ENCODE measurements at regions not wholly inside any gene's neighbourhood (a gene's known extent, or its start where the extent isn't known, plus 50 kb on each side); places are given as distances from the start of the nearest gene placed in this dataset.

GRCh38 chr17:79146562-79146961 lies 71.9 kb downstream of the ENGASE start:
- no peak for DNase-seq (ENCODE audit: extremely low spot score)

DNA sequence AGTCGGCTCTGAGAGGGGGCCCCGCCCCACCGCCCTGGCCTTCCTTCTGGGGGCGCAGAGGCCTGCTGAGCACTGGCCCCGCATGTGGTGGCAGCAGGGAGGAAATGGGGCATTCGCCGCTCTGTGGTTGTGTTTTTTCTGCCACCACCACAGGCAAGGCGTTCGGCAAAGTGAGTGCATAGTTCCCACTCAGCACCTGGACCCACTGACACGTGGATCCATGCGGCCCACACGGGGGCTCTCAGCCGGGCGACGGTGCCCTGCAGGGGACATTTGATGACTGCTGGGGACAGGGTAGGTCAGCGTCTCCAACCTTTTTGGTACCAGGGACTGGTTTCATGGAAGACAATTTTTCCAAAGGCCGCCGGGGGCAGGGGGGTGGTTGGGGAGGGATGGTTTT lies 70.9 kb downstream of the ENGASE start:
- ChIA-PET POLR2A (no interaction called here), CTCF (no interaction called here)
- TF ChIP-seq TARDBP (IDR thresholded peaks at IDR 0.05), result no peak
- no peak for TF ChIP-seq CTBP1 (IDR thresholded peaks at IDR 0.05; ENCODE audit: borderline replicate concordance)
- TF ChIP-seq BHLHE40 (IDR thresholded peaks at IDR 0.05; ENCODE audit: borderline replicate concordance), result no peak
- TF ChIP-seq LEF1 (IDR thresholded peaks at IDR 0.05; ENCODE audit: borderline replicate concordance), result no peak
- TF ChIP-seq ARNT (IDR thresholded peaks at IDR 0.05), result no peak
- TF ChIP-seq FOXM1 (IDR thresholded peaks at IDR 0.05; ENCODE audit: borderline replicate concordance), result no peak
- TF ChIP-seq NFRKB (IDR thresholded peaks at IDR 0.05), result no peak
- no peak for TF ChIP-seq FOXK2 (IDR thresholded peaks at IDR 0.05)
- no peak for TF ChIP-seq SP1 (IDR thresholded peaks at IDR 0.05)
- TF ChIP-seq HDGF (IDR thresholded peaks at IDR 0.05; ENCODE audit: borderline replicate concordance), result no peak
- TF ChIP-seq SUZ12 (IDR thresholded peaks at IDR 0.05), result no peak
- TF ChIP-seq ELF4 (IDR thresholded peaks at IDR 0.05), result no peak
- no peak for TF ChIP-seq FOXA1 (IDR thresholded peaks at IDR 0.05)
- TF ChIP-seq, protein P1, sequence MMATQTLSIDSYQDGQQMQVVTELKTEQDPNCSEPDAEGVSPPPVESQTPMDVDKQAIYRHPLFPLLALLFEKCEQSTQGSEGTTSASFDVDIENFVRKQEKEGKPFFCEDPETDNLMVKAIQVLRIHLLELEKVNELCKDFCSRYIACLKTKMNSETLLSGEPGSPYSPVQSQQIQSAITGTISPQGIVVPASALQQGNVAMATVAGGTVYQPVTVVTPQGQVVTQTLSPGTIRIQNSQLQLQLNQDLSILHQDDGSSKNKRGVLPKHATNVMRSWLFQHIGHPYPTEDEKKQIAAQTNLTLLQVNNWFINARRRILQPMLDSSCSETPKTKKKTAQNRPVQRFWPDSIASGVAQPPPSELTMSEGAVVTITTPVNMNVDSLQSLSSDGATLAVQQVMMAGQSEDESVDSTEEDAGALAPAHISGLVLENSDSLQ (IDR thresholded peaks at IDR 0.05), result no peak
- no peak for TF ChIP-seq L3MBTL2 (conservative IDR thresholded peaks at IDR 0.05)
- no peak for TF ChIP-seq ZNF384 (IDR thresholded peaks at IDR 0.05)
- no peak for DNase-seq (ENCODE audit: extremely low spot score)

More at GRCh38 chr17:79146562-79146961, 71.9 kb downstream of the ENGASE start:
- ChIA-PET CTCF (no interaction called here), POLR2A (interaction anchor here (0.8 kb wide), 1 partner anchor 21 kb away, joined by 3 read pairs; no protein-coding TSS in a partner anchor)
- no peak for TF ChIP-seq TARDBP (IDR thresholded peaks at IDR 0.05)
- no peak for TF ChIP-seq SUZ12 (IDR thresholded peaks at IDR 0.05)
- no peak for TF ChIP-seq ELF4 (IDR thresholded peaks at IDR 0.05)
- TF ChIP-seq, protein P1 (IDR thresholded peaks at IDR 0.05), result no peak
- no peak for TF ChIP-seq FOXM1 (IDR thresholded peaks at IDR 0.05; ENCODE audit: borderline replicate concordance)
- no peak for TF ChIP-seq CTBP1 (IDR thresholded peaks at IDR 0.05; ENCODE audit: borderline replicate concordance)
- TF ChIP-seq LEF1 (IDR thresholded peaks at IDR 0.05; ENCODE audit: borderline replicate concordance), result no peak
- no peak for TF ChIP-seq SP1 (IDR thresholded peaks at IDR 0.05)
- no peak for TF ChIP-seq NFRKB (IDR thresholded peaks at IDR 0.05)
- TF ChIP-seq ZNF384 (IDR thresholded peaks at IDR 0.05), result no peak
- no peak for TF ChIP-seq BHLHE40 (IDR thresholded peaks at IDR 0.05; ENCODE audit: borderline replicate concordance)
- TF ChIP-seq ARNT (IDR thresholded peaks at IDR 0.05), result no peak
- TF ChIP-seq FOXK2 (IDR thresholded peaks at IDR 0.05), result no peak
- TF ChIP-seq FOXA1 (IDR thresholded peaks at IDR 0.05), result no peak
- no peak for TF ChIP-seq HDGF (IDR thresholded peaks at IDR 0.05; ENCODE audit: borderline replicate concordance)
- no peak for TF ChIP-seq L3MBTL2 (conservative IDR thresholded peaks at IDR 0.05)

DNA sequence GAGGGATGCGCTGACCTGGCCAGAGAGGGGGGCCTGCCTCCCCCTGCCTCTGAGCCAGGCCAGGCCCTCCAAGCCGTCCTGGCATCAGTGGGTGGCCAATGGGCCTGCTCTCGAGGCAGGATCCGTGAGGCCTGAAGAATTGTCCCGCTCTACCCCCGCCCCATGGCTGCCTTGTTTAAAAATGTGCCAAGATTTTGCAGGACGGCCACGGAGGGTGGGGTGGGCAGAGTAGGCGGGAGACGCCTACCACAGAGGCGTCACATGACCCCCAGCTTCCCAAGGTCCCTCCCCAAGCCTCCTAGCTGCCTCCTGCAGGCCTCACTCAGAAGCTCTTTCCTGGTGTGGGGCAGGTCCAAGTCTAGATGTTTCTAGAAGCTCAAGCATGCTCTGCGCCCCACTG lies 69.5 kb downstream of the ENGASE start:
- DNase-seq (ENCODE audit: extremely low spot score), result no peak
- TF ChIP-seq, protein P1 (IDR thresholded peaks at IDR 0.05), result no peak
- no peak for TF ChIP-seq BHLHE40 (IDR thresholded peaks at IDR 0.05; ENCODE audit: borderline replicate concordance)
- TF ChIP-seq NFRKB (IDR thresholded peaks at IDR 0.05), result no peak
- TF ChIP-seq FOXK2 (IDR thresholded peaks at IDR 0.05), result no peak
- no peak for TF ChIP-seq CTBP1 (IDR thresholded peaks at IDR 0.05; ENCODE audit: borderline replicate concordance)
- no peak for TF ChIP-seq TARDBP (IDR thresholded peaks at IDR 0.05)
- ChIA-PET POLR2A (no interaction called here), CTCF (no interaction called here)

GRCh38 chr17:79142375-79142774 lies 67.8 kb downstream of the ENGASE start:
- TF ChIP-seq LEF1 (IDR thresholded peaks at IDR 0.05; ENCODE audit: borderline replicate concordance), result no peak
- ChIA-PET POLR2A (no interaction called here), CTCF (no interaction called here)
- no peak for DNase-seq (ENCODE audit: extremely low spot score)

- POLR2A ChIA-PET, result no interaction called here
Observed at GRCh38 chr17:79141578-79142355, 67.1 kb downstream of the ENGASE start.

GRCh38 chr17:79138826-79139225 lies 64.2 kb downstream of the ENGASE start:
- no peak for DNase-seq (ENCODE audit: extremely low spot score)
- ChIA-PET CTCF (no interaction called here), POLR2A (no interaction called here)
- TF ChIP-seq, protein P1 (IDR thresholded peaks at IDR 0.05), result no peak
- no peak for TF ChIP-seq ELF4 (IDR thresholded peaks at IDR 0.05)
- no peak for TF ChIP-seq SP1 (IDR thresholded peaks at IDR 0.05)
- no peak for TF ChIP-seq ZNF384 (IDR thresholded peaks at IDR 0.05)
- no peak for TF ChIP-seq HDGF (IDR thresholded peaks at IDR 0.05; ENCODE audit: borderline replicate concordance)
- TF ChIP-seq CTBP1 (IDR thresholded peaks at IDR 0.05; ENCODE audit: borderline replicate concordance), result no peak
- no peak for TF ChIP-seq LEF1 (IDR thresholded peaks at IDR 0.05; ENCODE audit: borderline replicate concordance)
- no peak for TF ChIP-seq FOXA1 (IDR thresholded peaks at IDR 0.05)
- TF ChIP-seq L3MBTL2 (conservative IDR thresholded peaks at IDR 0.05), result no peak
- no peak for TF ChIP-seq ARNT (IDR thresholded peaks at IDR 0.05)
- no peak for TF ChIP-seq BHLHE40 (IDR thresholded peaks at IDR 0.05; ENCODE audit: borderline replicate concordance)
- TF ChIP-seq FOXM1 (IDR thresholded peaks at IDR 0.05; ENCODE audit: borderline replicate concordance), result no peak
- no peak for TF ChIP-seq NFRKB (IDR thresholded peaks at IDR 0.05)
- no peak for TF ChIP-seq FOXK2 (IDR thresholded peaks at IDR 0.05)
- TF ChIP-seq SUZ12 (IDR thresholded peaks at IDR 0.05), result no peak

More at GRCh38 chr17:79141578-79142355, 67.1 kb downstream of the ENGASE start:
- no peak for TF ChIP-seq FOXK2 (IDR thresholded peaks at IDR 0.05)
- no peak for TF ChIP-seq TARDBP (IDR thresholded peaks at IDR 0.05)
- no peak for TF ChIP-seq NFRKB (IDR thresholded peaks at IDR 0.05)
- no peak for TF ChIP-seq SP1 (IDR thresholded peaks at IDR 0.05)
- TF ChIP-seq ARNT (IDR thresholded peaks at IDR 0.05), result no peak
- TF ChIP-seq ELF4 (IDR thresholded peaks at IDR 0.05), result no peak
- no peak for TF ChIP-seq ZNF384 (IDR thresholded peaks at IDR 0.05)
- no peak for TF ChIP-seq FOXM1 (IDR thresholded peaks at IDR 0.05; ENCODE audit: borderline replicate concordance)
- no peak for TF ChIP-seq HDGF (IDR thresholded peaks at IDR 0.05; ENCODE audit: borderline replicate concordance)
- TF ChIP-seq CTBP1 (IDR thresholded peaks at IDR 0.05; ENCODE audit: borderline replicate concordance), result no peak
- CTCF ChIA-PET, result no interaction called here
- DNase-seq (ENCODE audit: extremely low spot score), result no peak
